Gastrocnemius medialis (tissue), 4 donors: ENCODE measurements at regions not wholly inside any gene's neighbourhood (a gene's known extent, or its start where the extent isn't known, plus 50 kb on each side); places are given as distances from the start of the nearest gene placed in this dataset.

Experiments
- CTCF ChIP-seq, 5 experiments: fragments of 450-650 bp in 3 of 5; fragments of 200-600 bp in 2 of 5; sonication (generic) in 2 of 5; IDR thresholded peaks in 4 of 5; conservative IDR thresholded peaks in 1 of 5; 1 replicate in 4 of 5; 2 replicates in 1 of 5; pipeline ENCODE4 v1.5.1; 2016 to 2019; ENCODE audit warnings: antibody characterized with exemption in 5 of 5, mild to moderate bottlenecking in 3 of 5, moderate library complexity in 3 of 5
- POLR2A ChIP-seq, 2 donors: fragments of 450-650 bp; IDR thresholded peaks; one replicate each; pipeline ENCODE4 v1.6.1; 2017; ENCODE audit warnings: antibody characterized with exemption in 2 of 2, mild to moderate bottlenecking in 2 of 2, moderate library complexity in 2 of 2

- TF ChIP-seq CTCF (IDR thresholded peaks at IDR 0.05 in 4 of 5, conservative IDR thresholded peaks at IDR 0.05 in 1 of 5) (no peak), POLR2A (IDR thresholded peaks at IDR 0.05) (no peak)
Observed at GRCh38 chr7:96426685-96427084, 104.8 kb upstream of the SLC25A13 start.
